ENCODE measurements at regions not wholly inside any gene's neighbourhood (a gene's known extent, or its start where the extent isn't known, plus 50 kb on each side); places are given as distances from the start of the nearest gene placed in this dataset.

DNA sequence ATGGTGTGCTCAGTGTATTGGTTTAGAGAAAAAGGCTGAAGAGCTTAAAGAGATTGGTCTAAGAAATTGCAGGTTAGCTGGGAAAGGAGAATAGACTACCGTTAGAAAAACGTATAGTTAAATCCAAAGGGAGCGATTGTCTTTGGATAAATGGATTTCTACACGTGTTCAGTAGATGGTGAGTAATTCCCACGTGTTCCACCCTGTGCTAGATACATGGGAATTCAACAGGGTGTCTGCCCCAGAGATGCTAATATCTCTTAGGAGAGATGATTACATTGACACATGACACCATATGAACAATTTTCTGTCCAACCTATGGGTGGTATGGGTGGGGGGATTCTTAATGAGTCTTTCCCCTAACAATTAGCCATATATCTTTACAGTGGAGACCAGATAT lies 99.8 kb downstream of the TDRD15 start:
- no peaks in the 10 kb centered on the region for H3K9me3 ChIP-seq (ENCODE audit: low read length)
- DNase-seq (ENCODE audit: low spot score) (no peak), ATAC-seq (no peak), FAIRE-seq (no peak)
- no TSS peak for BruUV-seq (replicated peaks)
- no peak overlapping the region for H3K4me3 ChIP-seq (replicated peaks in 1 of 3; ENCODE audit: insufficient read depth in 1 of 3, low read depth in 2 of 3, low read length in 3 of 3)
- no peak overlapping the region for H2AFZ ChIP-seq (ENCODE audit: low read length)
- no peaks in the 10 kb centered on the region for H3K79me2 ChIP-seq (ENCODE audit: insufficient read depth, low read length)
- no peaks in the 10 kb centered on the region for H4K20me1 ChIP-seq (ENCODE audit: insufficient read depth, low read length)
- ChIA-PET POLR2A (no interaction called here), CTCF (ENCODE audit: low intra/inter-chr PET ratio, low total read pairs) (no interaction called here)
- no peak overlapping the region for H3K9ac ChIP-seq (ENCODE audit: insufficient read depth, low read depth, low read length)
- WGBS (ENCODE audit: low lambda C conversion rate), result 8% methylated on average over 5 of the region's 5 CpGs
- intact Hi-C loops (cut with micrococcal nuclease; ENCODE audit: unreplicated experiment) (no loop called here), in situ Hi-C loops (cut with HindIII; ENCODE audit: extremely low pct_ligation_motif_present, low pct_unique_long_range_greater_than_20kb) (no loop called here)
- H3K27me3 ChIP-seq (ENCODE audit: control insufficient read depth in 1 of 2, insufficient read depth in 2 of 2, low read length in 2 of 2), result no peaks in the 10 kb centered on the region
- H3K4me2 ChIP-seq (ENCODE audit: low read depth, low read length), result no peak overlapping the region
- H3K36me3 ChIP-seq (replicated peaks in 1 of 2; ENCODE audit: control insufficient read depth in 1 of 2, insufficient read depth in 2 of 2, low read length in 2 of 2), result no peaks in the 10 kb centered on the region
- H3K27ac ChIP-seq (ENCODE audit: extremely low read length, insufficient read depth, low read length), result no peak overlapping the region
- TF ChIP-seq ZNF235 (CRISPR knock-in tag; IDR thresholded peaks at IDR 0.05; ENCODE audit: borderline replicate concordance) (no peak), MNT (IDR thresholded peaks at IDR 0.05) (peak; percentile 59; the same call in 1 of the 2 replicates)
- peaks cover 4% of the 10 kb centered on the region; the same call in 1 of the 2 replicates for H3K4me1 ChIP-seq (ENCODE audit: insufficient read depth, low read length)

DNA sequence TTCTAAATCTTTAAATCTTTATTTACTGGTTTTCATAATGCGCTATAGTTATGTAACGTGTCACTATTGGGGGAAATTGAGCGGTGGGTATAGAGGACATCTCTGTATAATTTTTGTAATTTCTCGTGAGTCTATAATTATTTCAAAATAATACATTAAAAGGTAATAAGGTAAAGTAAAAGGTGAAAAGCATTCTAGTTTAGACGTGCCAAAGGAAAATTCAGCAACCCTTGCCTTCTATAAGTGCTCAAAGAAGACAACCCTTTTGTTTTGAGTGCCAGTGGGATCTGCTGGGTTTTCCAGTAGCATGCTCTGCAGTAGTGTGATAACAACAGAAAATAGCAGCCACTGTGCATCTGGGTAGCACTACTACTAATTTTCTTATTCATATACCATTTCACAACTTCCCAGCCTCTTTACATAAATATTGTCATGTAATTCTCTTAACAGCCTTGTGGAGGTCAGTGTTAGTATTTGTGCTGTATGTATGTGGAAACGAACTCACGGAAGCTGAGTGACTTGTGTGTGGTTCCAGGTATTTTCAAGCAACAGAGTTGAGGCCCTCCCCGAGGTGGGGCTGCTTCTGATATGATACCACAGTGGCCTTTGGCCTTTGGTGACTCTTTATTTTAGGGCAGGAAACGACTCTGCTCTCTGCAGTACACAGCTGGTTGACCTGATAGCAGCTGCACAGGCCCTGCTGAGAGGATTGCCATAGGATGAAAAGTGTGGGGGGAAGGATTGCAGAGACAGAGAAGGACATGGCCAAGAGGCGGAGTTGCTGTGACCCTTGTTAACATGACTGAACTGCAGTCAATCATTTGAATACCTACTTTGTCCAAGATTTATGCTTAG lies 104.5 kb downstream of the TDRD15 start:
- H3K79me2 ChIP-seq (ENCODE audit: insufficient read depth, low read length), result no peaks in the 10 kb centered on the region
- FAIRE-seq (no peak), DNase-seq (ENCODE audit: low spot score) (peak; percentile 23), ATAC-seq (peak; percentile 86)
- no peak overlapping the region for H3K9ac ChIP-seq (ENCODE audit: insufficient read depth, low read depth, low read length)
- no peak for TF ChIP-seq SNAPC2 (CRISPR knock-in tag; IDR thresholded peaks at IDR 0.05)
- 0 out of 2 replicates have a peak, but pooled peaks have one; percentile 15 for TF ChIP-seq CEBPB (IDR thresholded peaks at IDR 0.05; ENCODE audit: borderline replicate concordance, low read depth, low read length)
- no peak overlapping the region for H3K4me2 ChIP-seq (ENCODE audit: low read depth, low read length)
- no TSS peak for BruUV-seq (replicated peaks)
- WGBS (ENCODE audit: low lambda C conversion rate), result 30% methylated on average over 10 of the region's 10 CpGs
- no peaks in the 10 kb centered on the region for H3K36me3 ChIP-seq (replicated peaks in 1 of 2; ENCODE audit: control insufficient read depth in 1 of 2, insufficient read depth in 2 of 2, low read length in 2 of 2)
- intact Hi-C loops (cut with micrococcal nuclease; ENCODE audit: unreplicated experiment), result no loop called here
- no peak overlapping the region for H2AFZ ChIP-seq (ENCODE audit: low read length)
- H3K27me3 ChIP-seq (ENCODE audit: control insufficient read depth in 1 of 2, insufficient read depth in 2 of 2, low read length in 2 of 2), result no peaks in the 10 kb centered on the region
- H3K27ac ChIP-seq (ENCODE audit: extremely low read length, insufficient read depth, low read length), result no peak overlapping the region
- POLR2A ChIA-PET, result no interaction called here
- no peak overlapping the region for H3K4me3 ChIP-seq (replicated peaks in 1 of 3; ENCODE audit: insufficient read depth in 1 of 3, low read depth in 2 of 3, low read length in 3 of 3)
- H3K9me3 ChIP-seq (ENCODE audit: low read length), result no peaks in the 10 kb centered on the region
- peaks cover 4% of the 10 kb centered on the region; the same call in 1 of the 2 replicates for H3K4me1 ChIP-seq (ENCODE audit: insufficient read depth, low read length)
- no peaks in the 10 kb centered on the region for H4K20me1 ChIP-seq (ENCODE audit: insufficient read depth, low read length)
- in situ Hi-C loops (cut with HindIII; ENCODE audit: extremely low pct_ligation_motif_present, low pct_unique_long_range_greater_than_20kb), result no loop called here
- CTCF ChIA-PET (ENCODE audit: low intra/inter-chr PET ratio, low total read pairs), result no interaction called here

Measured in HepG2 (cell line).